HG03097 (cell line): ENCODE measurements at regions not wholly inside any gene's neighbourhood (a gene's known extent, or its start where the extent isn't known, plus 50 kb on each side); places are given as distances from the start of the nearest gene placed in this dataset.

ENCODE experiments used
- ATAC-seq: cut with Tn5 transposase; IDR thresholded peaks from one replicate; pipeline ENCODE4 v1.9.1; 2021; ENCODE audit not compliant: unreplicated experiment, low FRiP score

GRCh38 chr10:128418819-128419218 lies 292.6 kb upstream of the MKI67 start:
- ATAC-seq: no peak

GRCh38 chr10:128419466-128420019 lies 293.3 kb upstream of the MKI67 start:
- ATAC-seq: no peak

- ATAC-seq: no peak
Measured at GRCh38 chr10:128420623-128421022, 294.4 kb upstream of the MKI67 start.

GRCh38 chr10:128421371-128422160 lies 295.3 kb upstream of the MKI67 start:
- no peak for ATAC-seq

GRCh38 chr10:128422190-128422589 lies 296.0 kb upstream of the MKI67 start:
- no peak for ATAC-seq

- ATAC-seq: no peak
Measured at GRCh38 chr10:128422999-128423398, 296.8 kb upstream of the MKI67 start.

GRCh38 chr10:128429321-128429720 lies 303.1 kb upstream of the MKI67 start:
- no peak for ATAC-seq

GRCh38 chr10:128429835-128430513 lies 303.8 kb upstream of the MKI67 start:
- no peak for ATAC-seq

GRCh38 chr10:128431083-128431482 lies 304.9 kb upstream of the MKI67 start:
- no peak for ATAC-seq

- no peak for ATAC-seq
Measured at GRCh38 chr10:128431506-128431905, 305.3 kb upstream of the MKI67 start.

GRCh38 chr10:128432011-128432410 lies 305.8 kb upstream of the MKI67 start:
- no peak for ATAC-seq

GRCh38 chr10:128432423-128432822 lies 306.2 kb upstream of the MKI67 start:
- ATAC-seq: no peak

- ATAC-seq: no peak
Measured at GRCh38 chr10:128435811-128436210, 309.6 kb upstream of the MKI67 start.

GRCh38 chr10:128437786-128438345 lies 311.6 kb upstream of the MKI67 start:
- no peak for ATAC-seq

- ATAC-seq: no peak
Measured at GRCh38 chr10:128438417-128439063, 312.3 kb upstream of the MKI67 start.

GRCh38 chr10:128440513-128441160 lies 314.4 kb upstream of the MKI67 start:
- no peak for ATAC-seq

GRCh38 chr10:128443925-128444518 lies 317.8 kb upstream of the MKI67 start:
- no peak for ATAC-seq

- no peak for ATAC-seq
Measured at GRCh38 chr10:128448796-128449195, 322.6 kb upstream of the MKI67 start.

- ATAC-seq: no peak
Measured at GRCh38 chr10:128451879-128452278, 325.7 kb upstream of the MKI67 start.

- no peak for ATAC-seq
Measured at GRCh38 chr10:128456271-128456670, 330.0 kb upstream of the MKI67 start.
